CD4-positive, alpha-beta T cell (primary cell): ENCODE measurements at regions not wholly inside any gene's neighbourhood (a gene's known extent, or its start where the extent isn't known, plus 50 kb on each side); places are given as distances from the start of the nearest gene placed in this dataset.

ENCODE experiments used
- ATAC-seq: fragments of 200-7000 bp; cut with Tn5 transposase; one replicate; pipeline ENCODE4 v1.10.0; 2022; ENCODE audit warnings: mild to moderate bottlenecking; ENCODE audit not compliant: poor library complexity
- CTCF ChIA-PET: fragments of 350-600 bp; sonication (Branson Sonifier 250); formaldehyde crosslinking; loops from one replicate; lab custom pipeline; 2021; ENCODE audit warnings: antibody characterized with exemption, inconsistent platforms; lab: Charles Lee
- POLR2A ChIA-PET: fragments of 350-600 bp; sonication (Branson Sonifier 250); formaldehyde crosslinking; loops from one replicate; lab custom pipeline; 2021; ENCODE audit warnings: antibody characterized with exemption, inconsistent platforms; lab: Charles Lee
- DNase-seq, 14 experiments: peaks; one replicate each; pipeline ENCODE4 v3.0.0-alpha.2; 2013 to 2020; ENCODE audit warnings: mixed read lengths in 2 of 14
- H3K27ac ChIP-seq, 2 donors: one replicate each; pipeline versions ENCODE4 v1.5.1 to v1.7.0; 2013; ENCODE audit warnings: low read length in 2 of 2, low read depth in 1 of 2, mild to moderate bottlenecking in 1 of 2
- H3K27me3 ChIP-seq, 2 experiments: 1 replicate in 1 of 2; 2 replicates in 1 of 2; pipeline versions ENCODE4 v1.6.1 to v1.7.0; 2013; ENCODE audit warnings: low read length in 2 of 2, control low read depth in 1 of 2, mild to moderate bottlenecking in 1 of 2, moderate library complexity in 1 of 2; ENCODE audit not compliant: insufficient read depth in 2 of 2, control insufficient read depth in 1 of 2
- H3K36me3 ChIP-seq: one replicate; pipeline ENCODE4 v1.6.1; 2013; ENCODE audit warnings: low read length, control low read depth; ENCODE audit not compliant: insufficient read depth
- H3K4me1 ChIP-seq: one replicate; pipeline ENCODE4 v1.6.1; 2013; ENCODE audit warnings: low read length, control low read depth; ENCODE audit not compliant: insufficient read depth
- H3K4me3 ChIP-seq: one replicate; pipeline ENCODE4 v1.5.1; 2013; ENCODE audit warnings: mild to moderate bottlenecking, low read length, moderate library complexity
- H3K9me3 ChIP-seq, 2 experiments: 1 replicate in 1 of 2; 2 replicates in 1 of 2; pipeline versions ENCODE4 v1.6.1 to v1.7.0; 2013; ENCODE audit warnings: low read length in 2 of 2, mild to moderate bottlenecking in 2 of 2, control low read depth in 1 of 2, moderate library complexity in 1 of 2; ENCODE audit not compliant: control insufficient read depth in 1 of 2, insufficient read depth in 1 of 2
- H3K27ac Mint-ChIP-seq: one replicate; pipeline ENCODE4 v1.8.0; 2020; ENCODE audit warnings: mixed read lengths
- H3K27me3 Mint-ChIP-seq: one replicate; pipeline ENCODE4 v1.8.0; 2021; ENCODE audit warnings: mixed read lengths
- H3K36me3 Mint-ChIP-seq: one replicate; pipeline ENCODE4 v1.8.0; 2021; ENCODE audit warnings: low read depth, mixed read lengths
- H3K4me1 Mint-ChIP-seq: one replicate; pipeline ENCODE4 v1.8.0; 2021; ENCODE audit warnings: low read depth, mixed read lengths
- H3K4me3 Mint-ChIP-seq: one replicate; pipeline ENCODE4 v1.8.0; 2020; ENCODE audit warnings: mild to moderate bottlenecking, mixed read lengths
- H3K9me3 Mint-ChIP-seq: one replicate; pipeline ENCODE4 v1.8.0; 2020; ENCODE audit warnings: mixed read lengths
- intact Hi-C, 2 experiments: fragments of 100-400 bp; cut with DNase I in 1 of 2; cut with micrococcal nuclease in 1 of 2; formaldehyde crosslinking; loops; one replicate each; pipeline versions ENCODE4 v1.15.1 to v1.9.0; 2023 to 2025; cut with DNase I, micrococcal nuclease
- TF ChIP-seq, protein P1 (sequence below): fragments of 200-600 bp; IDR thresholded peaks from one replicate; pipeline ENCODE4 v1.8.0; 2022; ENCODE audit warnings: antibody characterized with exemption, mild to moderate bottlenecking

DNA sequence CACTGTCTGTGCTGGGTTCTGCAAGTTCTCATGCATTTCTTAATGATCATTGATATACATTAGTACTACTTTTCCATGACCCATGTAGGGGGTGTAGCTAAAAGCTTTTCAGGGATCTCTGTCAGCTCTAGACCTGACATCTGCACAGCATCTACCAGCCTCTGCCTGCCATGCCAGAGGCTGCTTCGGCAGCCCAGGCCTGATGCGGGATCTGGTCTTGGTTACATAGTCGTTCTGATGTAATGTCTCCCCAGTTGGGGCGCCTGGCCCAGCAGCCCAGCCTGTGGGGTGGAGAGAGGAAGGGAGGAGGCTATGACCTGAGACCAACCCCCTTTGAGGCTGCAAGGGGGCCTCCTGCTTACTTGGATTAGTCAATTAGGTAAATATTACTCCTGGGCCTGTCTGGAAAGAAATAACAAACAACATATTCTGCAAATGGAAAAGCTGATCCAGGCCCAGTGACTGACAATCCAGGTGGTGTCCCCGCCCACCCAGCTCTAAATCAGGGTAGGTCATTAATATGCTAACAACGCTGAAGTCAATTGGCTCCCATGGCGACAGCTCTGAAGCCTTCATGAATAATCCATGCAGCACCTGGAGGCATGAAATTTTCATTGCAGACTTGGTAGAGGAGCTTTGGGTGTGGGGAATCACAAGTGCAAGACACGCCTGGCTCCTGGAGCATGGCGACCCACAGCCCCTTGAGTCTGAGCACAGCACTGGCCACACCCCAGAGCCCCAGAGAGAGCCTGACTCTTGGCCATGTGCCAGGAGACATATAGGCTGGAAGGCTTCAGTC is 575.3 kb downstream of the CMPK2 start:
- intact Hi-C loops: no loop called here
- no peak overlapping the region for H3K4me3 ChIP-seq
- peaks cover 0 to 17% of the 10 kb centered on the region in 2 experiments for H3K9me3 ChIP-seq
- ChIA-PET POLR2A (no interaction called here), CTCF (no interaction called here)
- Mint-ChIP-seq H3K27me3 (no peaks in the 10 kb centered on the region), H3K9me3 (peaks cover 6% of the 10 kb centered on the region), H3K36me3 (no peaks in the 10 kb centered on the region), H3K4me3 (no peak overlapping the region), H3K4me1 (no peaks in the 10 kb centered on the region), H3K27ac (no peak overlapping the region)
- DNase-seq (no peak), ATAC-seq (no peak)
- no peaks in the 10 kb centered on the region for H3K27me3 ChIP-seq
- TF ChIP-seq, protein P1, sequence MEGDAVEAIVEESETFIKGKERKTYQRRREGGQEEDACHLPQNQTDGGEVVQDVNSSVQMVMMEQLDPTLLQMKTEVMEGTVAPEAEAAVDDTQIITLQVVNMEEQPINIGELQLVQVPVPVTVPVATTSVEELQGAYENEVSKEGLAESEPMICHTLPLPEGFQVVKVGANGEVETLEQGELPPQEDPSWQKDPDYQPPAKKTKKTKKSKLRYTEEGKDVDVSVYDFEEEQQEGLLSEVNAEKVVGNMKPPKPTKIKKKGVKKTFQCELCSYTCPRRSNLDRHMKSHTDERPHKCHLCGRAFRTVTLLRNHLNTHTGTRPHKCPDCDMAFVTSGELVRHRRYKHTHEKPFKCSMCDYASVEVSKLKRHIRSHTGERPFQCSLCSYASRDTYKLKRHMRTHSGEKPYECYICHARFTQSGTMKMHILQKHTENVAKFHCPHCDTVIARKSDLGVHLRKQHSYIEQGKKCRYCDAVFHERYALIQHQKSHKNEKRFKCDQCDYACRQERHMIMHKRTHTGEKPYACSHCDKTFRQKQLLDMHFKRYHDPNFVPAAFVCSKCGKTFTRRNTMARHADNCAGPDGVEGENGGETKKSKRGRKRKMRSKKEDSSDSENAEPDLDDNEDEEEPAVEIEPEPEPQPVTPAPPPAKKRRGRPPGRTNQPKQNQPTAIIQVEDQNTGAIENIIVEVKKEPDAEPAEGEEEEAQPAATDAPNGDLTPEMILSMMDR: no peak
- H3K36me3 ChIP-seq: no peaks in the 10 kb centered on the region
- H3K4me1 ChIP-seq: no peaks in the 10 kb centered on the region
- no peak overlapping the region for H3K27ac ChIP-seq

DNA sequence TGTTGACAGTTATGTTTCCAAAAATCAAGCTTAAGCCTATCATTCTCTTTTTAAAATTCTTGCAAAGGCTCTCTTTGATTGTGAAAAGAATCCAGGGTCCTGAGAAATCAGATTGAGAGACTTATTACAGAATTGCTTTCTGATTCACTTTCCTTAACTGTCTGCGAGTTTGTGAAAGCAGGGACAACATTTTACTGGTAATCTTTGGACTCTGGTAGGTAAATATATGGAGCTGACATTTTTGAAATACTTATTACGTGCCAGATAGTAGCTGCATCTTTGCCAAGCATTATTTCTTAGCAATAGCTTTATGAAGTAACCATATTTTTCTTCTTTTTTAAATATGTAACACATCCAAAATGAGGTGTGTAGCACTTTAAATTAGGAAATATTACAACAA is 570.9 kb downstream of the CMPK2 start:
- H3K27ac Mint-ChIP-seq: no peak overlapping the region
- no peaks in the 10 kb centered on the region for H3K27me3 Mint-ChIP-seq
- intact Hi-C loops: no loop called here
- H3K4me1 Mint-ChIP-seq: no peaks in the 10 kb centered on the region
- ChIA-PET CTCF (no interaction called here), POLR2A (no interaction called here)
- no peaks in the 10 kb centered on the region for H3K4me1 ChIP-seq
- H3K27ac ChIP-seq: no peak overlapping the region
- no peaks in the 10 kb centered on the region for H3K36me3 ChIP-seq
- no peaks in the 10 kb centered on the region for H3K36me3 Mint-ChIP-seq
- TF ChIP-seq, protein P1: no peak
- H3K9me3 ChIP-seq: peaks cover 0 to 16% of the 10 kb centered on the region in 2 experiments
- DNase-seq: no peak
- ATAC-seq: no peak
- no peaks in the 10 kb centered on the region for H3K27me3 ChIP-seq
- no peak overlapping the region for H3K4me3 ChIP-seq
- H3K9me3 Mint-ChIP-seq: peaks cover 6% of the 10 kb centered on the region
- H3K4me3 Mint-ChIP-seq: no peak overlapping the region

DNA sequence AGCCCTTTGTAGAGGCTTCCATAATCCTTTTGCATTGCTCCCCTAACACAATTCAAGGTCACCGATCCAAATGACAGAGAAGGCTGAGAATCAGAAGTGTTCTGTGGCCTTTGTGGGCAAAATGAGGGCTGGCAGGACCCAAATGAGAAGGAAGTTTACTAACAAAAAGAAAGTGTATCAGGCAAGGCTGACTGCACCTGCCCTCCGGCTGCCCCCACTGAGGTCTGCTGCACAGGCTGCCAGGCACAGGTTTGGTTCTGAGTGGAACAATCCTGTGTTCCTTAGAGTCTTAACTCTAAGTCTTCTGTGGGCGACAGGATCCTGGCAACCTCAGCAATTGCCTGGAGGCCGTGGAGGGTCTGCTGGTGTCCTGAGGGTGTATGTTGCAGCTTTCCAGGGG is 568.5 kb downstream of the CMPK2 start:
- Mint-ChIP-seq H3K4me3 (no peak overlapping the region), H3K4me1 (no peaks in the 10 kb centered on the region), H3K27me3 (no peaks in the 10 kb centered on the region), H3K27ac (no peak overlapping the region), H3K9me3 (no peaks in the 10 kb centered on the region), H3K36me3 (no peaks in the 10 kb centered on the region)
- Histone ChIP-seq H3K27ac (no peak overlapping the region), H3K36me3 (no peaks in the 10 kb centered on the region), H3K4me3 (no peak overlapping the region), H3K9me3 (peaks cover 0 to 5% of the 10 kb centered on the region in 2 experiments), H3K27me3 (no peaks in the 10 kb centered on the region), H3K4me1 (no peaks in the 10 kb centered on the region)
- TF ChIP-seq, protein P1: no peak
- intact Hi-C loops: no loop called here
- ATAC-seq (no peak), DNase-seq (no peak)
- POLR2A ChIA-PET: no interaction called here
- CTCF ChIA-PET: no interaction called here
